Stomach smooth muscle (tissue), 2 donors: ENCODE measurements at regions not wholly inside any gene's neighbourhood (a gene's known extent, or its start where the extent isn't known, plus 50 kb on each side); places are given as distances from the start of the nearest gene placed in this dataset.
A peak's percentile ranks its signal among the peaks of the same experiment; 100 is the strongest.

ENCODE experiments used
- H3K27ac ChIP-seq: one replicate; pipeline ENCODE4 v1.7.0; 2013; ENCODE audit warnings: mild to moderate bottlenecking, low read length, inconsistent platforms
- H3K27me3 ChIP-seq, 2 donors: one replicate each; pipeline ENCODE4 v1.7.0; 2013; ENCODE audit warnings: low read length in 2 of 2; ENCODE audit not compliant: insufficient read depth in 2 of 2, control insufficient read depth in 1 of 2
- H3K36me3 ChIP-seq, 2 donors: one replicate each; pipeline ENCODE4 v1.7.0; 2013; ENCODE audit warnings: low read length in 2 of 2; ENCODE audit not compliant: control insufficient read depth in 2 of 2, insufficient read depth in 2 of 2
- H3K4me1 ChIP-seq: one replicate; pipeline ENCODE4 v1.7.0; 2013; ENCODE audit warnings: low read length; ENCODE audit not compliant: control insufficient read depth, insufficient read depth
- H3K4me3 ChIP-seq, 2 donors: one replicate each; pipeline ENCODE4 v1.7.0; 2013; ENCODE audit warnings: low read length in 2 of 2
- H3K9ac ChIP-seq, 2 donors: one replicate each; pipeline ENCODE4 v1.7.0; 2013; ENCODE audit warnings: low read length in 2 of 2, mild to moderate bottlenecking in 1 of 2
- H3K9me3 ChIP-seq, 2 donors: one replicate each; pipeline ENCODE4 v1.7.0; 2013; ENCODE audit warnings: low read length in 2 of 2; ENCODE audit not compliant: control insufficient read depth in 2 of 2
- donor health status: healthy.
- donor health status: Pancreatic carcinoma.

DNA sequence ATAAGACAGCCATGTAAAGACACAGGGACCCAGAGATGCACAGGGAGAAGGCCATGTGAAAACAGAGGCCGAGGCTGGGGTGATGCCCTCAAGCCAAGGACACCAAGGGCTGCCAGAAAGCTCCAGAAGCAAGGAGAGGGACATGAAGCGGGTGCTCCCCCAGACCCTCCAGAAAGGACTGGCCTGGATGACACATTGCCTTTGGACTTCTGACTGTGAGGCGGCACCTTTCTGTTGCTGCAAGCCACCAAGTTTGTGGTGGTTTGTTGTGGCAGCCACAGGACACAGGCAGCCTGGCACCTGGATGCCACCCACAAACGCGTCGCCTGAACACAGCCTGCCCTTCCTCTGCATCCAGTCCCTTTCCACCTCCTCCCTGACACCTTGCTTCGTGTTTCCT is 67.1 kb downstream of the RHOB start:
- no peak overlapping the region for H3K27ac ChIP-seq
- peaks cover 8% of the 10 kb centered on the region for H3K4me1 ChIP-seq
- H3K27me3 ChIP-seq: no peaks in the 10 kb centered on the region
- no peaks in the 10 kb centered on the region for H3K36me3 ChIP-seq
- no peak overlapping the region for H3K4me3 ChIP-seq
- no peaks in the 10 kb centered on the region for H3K9me3 ChIP-seq
- no peak overlapping the region for H3K9ac ChIP-seq

GRCh38 chr2:20514596-20515269 is 67.9 kb downstream of the RHOB start:
- H3K27me3 ChIP-seq: no peaks in the 10 kb centered on the region
- no peak overlapping the region for H3K4me3 ChIP-seq
- H3K27ac ChIP-seq: no peak overlapping the region
- no peaks in the 10 kb centered on the region for H3K36me3 ChIP-seq
- no peaks in the 10 kb centered on the region for H3K9me3 ChIP-seq
- peaks cover 8% of the 10 kb centered on the region for H3K4me1 ChIP-seq
- no peak overlapping the region for H3K9ac ChIP-seq

DNA sequence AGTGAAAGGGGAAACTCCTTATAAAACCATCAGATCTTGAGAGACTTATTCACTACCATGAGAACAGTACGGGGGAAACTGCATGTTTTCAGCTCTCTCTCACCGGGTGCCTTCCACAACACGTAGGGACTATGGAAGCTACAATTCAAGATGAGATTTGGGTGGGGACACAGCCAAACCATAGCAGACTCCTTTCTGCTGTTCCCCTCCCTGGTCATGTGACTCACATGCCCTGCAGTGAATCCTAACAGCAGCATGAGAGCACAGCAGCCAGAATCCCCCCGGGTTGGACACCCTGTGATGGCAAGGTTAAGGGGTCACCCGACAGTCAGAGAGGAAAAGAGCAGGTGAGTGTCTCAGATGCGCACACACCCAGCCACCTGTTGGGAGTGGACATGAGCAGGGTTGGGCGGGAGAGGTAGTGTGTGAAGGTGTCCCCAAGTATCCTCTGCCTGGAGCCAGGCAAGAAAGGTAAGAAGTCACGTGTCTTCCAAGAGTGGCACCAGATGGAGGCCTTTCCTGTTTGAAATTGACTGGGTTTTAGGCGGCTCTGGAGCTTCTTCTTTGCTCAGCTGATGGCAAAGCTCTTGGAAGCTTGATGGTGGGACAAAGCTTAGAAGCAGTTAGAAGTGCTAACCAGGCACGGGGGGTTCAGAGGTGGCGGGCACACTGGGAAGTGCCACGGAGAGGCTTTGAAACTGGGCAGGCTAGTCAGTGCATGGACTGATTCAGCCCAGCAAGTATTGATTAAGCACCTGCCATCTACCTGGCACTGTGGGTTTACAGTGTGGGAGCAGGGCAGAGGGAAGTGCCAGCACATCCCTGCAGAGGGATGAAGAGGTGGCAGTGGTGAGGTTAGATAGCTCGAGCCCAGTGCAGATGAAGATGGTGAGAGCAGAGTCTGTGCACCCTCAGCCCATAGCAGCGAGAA is 68.7 kb downstream of the RHOB start:
- Histone ChIP-seq H3K9me3 (no peaks in the 10 kb centered on the region), H3K27ac (no peak overlapping the region), H3K4me3 (no peak overlapping the region), H3K4me1 (peaks cover 8% of the 10 kb centered on the region), H3K27me3 (no peaks in the 10 kb centered on the region), H3K36me3 (no peaks in the 10 kb centered on the region), H3K9ac (no peak overlapping the region)

GRCh38 chr2:20516291-20516645 is 69.4 kb downstream of the RHOB start:
- Histone ChIP-seq H3K9ac (no peak overlapping the region), H3K4me3 (no peak overlapping the region), H3K27ac (no peak overlapping the region), H3K4me1 (peaks cover 8% of the 10 kb centered on the region), H3K9me3 (no peaks in the 10 kb centered on the region), H3K36me3 (no peaks in the 10 kb centered on the region), H3K27me3 (no peaks in the 10 kb centered on the region)

GRCh38 chr2:20516646-20517341 is 69.9 kb downstream of the RHOB start:
- peak overlapping the region in 1 of 2 donors; percentile 30 for H3K9ac ChIP-seq
- peak overlapping the region; percentile 31 for H3K27ac ChIP-seq
- H3K4me3 ChIP-seq: no peak overlapping the region

GRCh38 chr2:20519309-20519708 is 72.4 kb downstream of the RHOB start:
- no peak overlapping the region for H3K27ac ChIP-seq
- no peak overlapping the region for H3K9ac ChIP-seq
- H3K4me3 ChIP-seq: no peak overlapping the region
- peaks cover 8% of the 10 kb centered on the region for H3K4me1 ChIP-seq
- H3K27me3 ChIP-seq: no peaks in the 10 kb centered on the region
- no peaks in the 10 kb centered on the region for H3K36me3 ChIP-seq
- no peaks in the 10 kb centered on the region for H3K9me3 ChIP-seq

More at GRCh38 chr2:20516646-20517341, 69.9 kb downstream of the RHOB start:
- H3K9me3 ChIP-seq: no peaks in the 10 kb centered on the region
- no peaks in the 10 kb centered on the region for H3K27me3 ChIP-seq
- H3K36me3 ChIP-seq: no peaks in the 10 kb centered on the region
- peaks cover 8% of the 10 kb centered on the region for H3K4me1 ChIP-seq

DNA sequence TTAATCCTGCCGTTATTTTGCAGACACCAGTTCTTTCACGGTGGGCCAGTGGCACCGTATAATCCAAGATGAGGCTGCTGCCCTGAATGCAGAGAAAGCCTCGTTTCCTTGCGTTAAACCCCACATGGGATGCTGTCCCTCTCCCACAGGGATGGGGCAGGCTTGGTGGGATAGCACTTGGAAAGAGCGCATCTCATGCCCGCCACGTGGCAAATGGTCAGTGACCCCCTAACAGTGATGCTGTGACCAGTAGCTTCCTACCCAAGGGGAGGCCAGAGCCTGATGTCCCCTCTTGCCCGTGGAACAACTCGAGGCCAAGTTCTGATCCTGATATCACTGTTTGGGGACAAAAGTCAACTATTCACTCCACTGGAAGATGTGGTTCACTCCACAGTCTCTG is 73.3 kb downstream of the RHOB start:
- no peak overlapping the region for H3K4me3 ChIP-seq

DNA sequence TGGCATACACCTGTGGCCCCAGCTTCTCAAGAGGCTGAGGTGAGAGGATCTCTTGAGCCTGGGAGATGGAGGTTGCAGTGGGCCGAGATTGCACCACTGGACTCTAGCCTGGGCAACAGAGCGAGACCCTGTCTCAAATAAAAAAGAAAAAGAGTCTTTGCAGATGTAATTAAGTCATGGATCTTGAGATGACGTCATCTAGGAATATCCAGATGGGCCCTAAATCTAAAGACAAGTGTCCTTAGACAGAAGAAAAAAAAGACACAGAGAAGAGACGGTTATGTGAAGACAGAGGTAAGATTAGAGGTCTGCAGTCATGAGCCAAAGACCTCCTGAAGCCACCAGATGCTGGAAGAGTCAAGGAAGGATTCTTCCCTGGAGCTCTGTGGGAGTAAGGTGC is 74.3 kb downstream of the RHOB start:
- Histone ChIP-seq H3K9ac (no peak overlapping the region), H3K36me3 (no peaks in the 10 kb centered on the region), H3K27me3 (no peaks in the 10 kb centered on the region), H3K9me3 (no peaks in the 10 kb centered on the region), H3K4me1 (peaks cover 14% of the 10 kb centered on the region), H3K27ac (no peak overlapping the region), H3K4me3 (no peak overlapping the region)

More for the DNA sequence above, 73.3 kb downstream of the RHOB start:
- H3K9ac ChIP-seq: no peak overlapping the region
- H3K36me3 ChIP-seq: no peaks in the 10 kb centered on the region
- H3K4me1 ChIP-seq: peaks cover 10% of the 10 kb centered on the region
- H3K27ac ChIP-seq: no peak overlapping the region
- no peaks in the 10 kb centered on the region for H3K9me3 ChIP-seq
- no peaks in the 10 kb centered on the region for H3K27me3 ChIP-seq

DNA sequence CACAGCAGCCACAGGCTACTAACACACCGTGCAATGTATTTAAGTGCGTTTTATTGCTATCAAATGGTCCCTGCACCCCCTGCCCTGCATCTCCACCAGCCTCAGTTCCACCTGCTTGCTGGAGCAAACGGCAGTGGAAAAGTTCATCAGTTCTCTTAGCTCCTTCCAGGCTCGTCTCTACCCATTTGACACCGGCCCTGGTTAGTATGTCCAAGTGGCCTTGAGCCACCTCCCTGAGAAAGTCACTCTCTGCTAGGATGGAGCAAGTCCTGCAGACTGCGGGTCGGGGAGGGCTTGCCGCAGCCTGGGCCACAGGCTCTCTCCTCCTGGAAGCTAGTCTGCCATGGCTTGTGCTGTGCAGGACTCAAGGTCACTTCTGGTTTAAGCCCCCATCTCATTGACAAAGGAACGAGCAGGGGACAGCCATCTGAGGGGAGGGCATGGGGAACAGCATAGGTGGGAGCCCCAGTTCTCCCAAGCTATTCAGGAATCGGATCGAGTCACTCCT is 74.9 kb downstream of the RHOB start:
- H3K4me3 ChIP-seq: no peak overlapping the region
- no peaks in the 10 kb centered on the region for H3K9me3 ChIP-seq
- no peak overlapping the region for H3K9ac ChIP-seq
- no peaks in the 10 kb centered on the region for H3K27me3 ChIP-seq
- H3K4me1 ChIP-seq: peaks cover 13% of the 10 kb centered on the region
- H3K27ac ChIP-seq: no peak overlapping the region
- no peaks in the 10 kb centered on the region for H3K36me3 ChIP-seq

DNA sequence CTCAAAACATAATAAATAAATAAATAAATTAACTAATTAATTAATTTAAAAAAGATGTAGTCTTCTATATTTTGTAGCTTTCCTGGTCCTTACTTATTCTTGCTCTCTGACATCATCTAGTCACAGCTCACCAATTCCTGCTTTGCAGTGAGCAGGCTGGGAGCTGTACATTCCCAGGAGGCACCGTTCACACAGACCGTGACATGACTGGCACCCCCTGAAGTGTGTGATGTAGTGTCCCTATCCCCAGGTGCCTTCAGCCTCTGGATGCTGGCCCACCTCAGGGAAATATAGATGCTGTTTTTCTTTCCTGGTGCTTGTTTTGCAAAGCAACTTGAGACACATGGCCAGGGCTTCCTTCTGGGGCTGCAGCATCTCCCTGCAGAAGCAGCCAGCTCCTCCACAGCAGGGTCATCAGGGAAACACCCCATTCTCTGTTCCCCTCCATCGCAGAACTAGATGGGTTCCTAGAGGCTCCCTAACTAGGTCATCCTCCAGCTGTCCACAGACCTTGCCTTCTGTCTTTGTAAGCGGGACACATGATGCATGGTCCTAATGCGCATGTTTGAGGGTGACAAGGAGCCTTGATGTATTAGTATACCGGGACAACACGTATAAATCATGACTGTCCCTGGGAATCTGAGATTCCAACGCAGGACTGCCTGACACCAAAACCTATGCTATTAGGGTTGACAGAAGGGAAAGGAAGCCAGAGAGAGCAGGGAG is 76.4 kb downstream of the RHOB start:
- Histone ChIP-seq H3K4me1 (peaks cover 17% of the 10 kb centered on the region), H3K9ac (no peak overlapping the region), H3K4me3 (no peak overlapping the region), H3K36me3 (no peaks in the 10 kb centered on the region), H3K27me3 (no peaks in the 10 kb centered on the region), H3K9me3 (no peaks in the 10 kb centered on the region), H3K27ac (no peak overlapping the region)
